ENCODE measurements at regions not wholly inside any gene's neighbourhood (a gene's known extent, or its start where the extent isn't known, plus 50 kb on each side); places are given as distances from the start of the nearest gene placed in this dataset.
"Not testable (repeated sequence)": the region's sequence is repeated elsewhere in the genome, so short reads cannot be mapped to it uniquely, and the experiment has no call there.

DNA sequence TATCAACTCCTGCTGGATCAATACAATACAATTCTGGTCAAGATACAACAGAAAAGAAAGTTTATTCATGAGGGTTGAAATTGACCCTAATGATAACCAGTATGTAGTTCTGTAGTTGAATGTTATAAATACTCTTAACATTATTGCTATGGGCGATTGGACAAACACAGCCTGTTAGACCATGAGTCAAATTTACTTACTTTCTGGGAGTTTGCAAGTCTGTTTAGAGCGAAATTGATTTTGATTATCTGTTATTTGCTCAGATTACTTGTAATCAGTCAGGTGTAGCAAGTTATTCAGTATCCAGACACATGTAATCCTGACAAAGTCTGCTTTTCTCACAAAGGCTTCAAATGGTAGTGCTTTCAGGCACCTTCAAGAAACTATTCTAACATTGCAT is 216.6 kb upstream of the B3GALT2 start:
- no peak for DNase-seq (ENCODE audit: low read depth)
- TF ChIP-seq, protein P1, sequence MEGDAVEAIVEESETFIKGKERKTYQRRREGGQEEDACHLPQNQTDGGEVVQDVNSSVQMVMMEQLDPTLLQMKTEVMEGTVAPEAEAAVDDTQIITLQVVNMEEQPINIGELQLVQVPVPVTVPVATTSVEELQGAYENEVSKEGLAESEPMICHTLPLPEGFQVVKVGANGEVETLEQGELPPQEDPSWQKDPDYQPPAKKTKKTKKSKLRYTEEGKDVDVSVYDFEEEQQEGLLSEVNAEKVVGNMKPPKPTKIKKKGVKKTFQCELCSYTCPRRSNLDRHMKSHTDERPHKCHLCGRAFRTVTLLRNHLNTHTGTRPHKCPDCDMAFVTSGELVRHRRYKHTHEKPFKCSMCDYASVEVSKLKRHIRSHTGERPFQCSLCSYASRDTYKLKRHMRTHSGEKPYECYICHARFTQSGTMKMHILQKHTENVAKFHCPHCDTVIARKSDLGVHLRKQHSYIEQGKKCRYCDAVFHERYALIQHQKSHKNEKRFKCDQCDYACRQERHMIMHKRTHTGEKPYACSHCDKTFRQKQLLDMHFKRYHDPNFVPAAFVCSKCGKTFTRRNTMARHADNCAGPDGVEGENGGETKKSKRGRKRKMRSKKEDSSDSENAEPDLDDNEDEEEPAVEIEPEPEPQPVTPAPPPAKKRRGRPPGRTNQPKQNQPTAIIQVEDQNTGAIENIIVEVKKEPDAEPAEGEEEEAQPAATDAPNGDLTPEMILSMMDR (conservative IDR thresholded peaks at IDR 0.05; ENCODE audit: low read length) = no peak
- no peak overlapping the region for H3K4me3 ChIP-seq (ENCODE audit: low read length)

DNA sequence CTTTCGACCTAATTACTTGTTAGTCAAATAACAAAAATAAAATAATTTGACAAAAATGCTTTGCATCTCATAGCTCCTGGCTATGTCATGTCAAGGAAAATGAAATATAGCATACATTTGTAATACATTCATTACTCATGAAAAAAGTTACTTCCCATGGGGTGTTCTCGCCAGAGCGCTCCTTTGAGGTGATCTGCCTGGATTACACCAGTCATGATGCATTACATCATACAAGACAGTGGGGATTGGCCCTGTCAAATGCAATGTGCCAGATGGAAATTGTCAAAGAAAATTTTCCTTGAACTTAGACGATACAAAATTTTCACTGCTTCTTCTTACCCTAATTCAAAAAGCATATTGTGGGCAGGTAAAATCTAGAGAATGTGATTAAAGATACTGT is 215.6 kb upstream of the B3GALT2 start:
- TF ChIP-seq, protein P1 (conservative IDR thresholded peaks at IDR 0.05; ENCODE audit: low read length) = no peak
- no peak for DNase-seq (ENCODE audit: low read depth)
- H3K4me3 ChIP-seq (ENCODE audit: low read length) = no peak overlapping the region

DNA sequence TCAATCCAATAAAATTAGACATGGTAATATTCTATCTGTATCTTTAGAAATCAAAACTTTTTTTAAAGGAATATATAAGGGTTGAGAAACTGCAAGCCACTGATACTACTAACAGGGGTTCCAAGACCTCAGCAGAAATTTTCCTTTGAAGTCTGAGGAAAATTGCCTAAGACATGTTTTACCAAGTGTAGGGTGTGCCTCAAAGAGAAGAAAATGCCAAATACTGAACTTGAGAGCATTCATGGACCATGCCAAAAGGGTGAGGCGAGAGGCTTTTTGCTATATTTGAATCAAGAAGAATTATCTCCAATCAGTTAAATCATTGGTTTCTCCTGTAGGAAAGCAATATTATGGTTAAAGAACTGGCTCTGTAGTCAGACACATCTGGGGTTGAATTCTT is 207.9 kb upstream of the B3GALT2 start:
- TF ChIP-seq, protein P1 (conservative IDR thresholded peaks at IDR 0.05; ENCODE audit: low read length) = no peak
- DNase-seq (ENCODE audit: low read depth) = no peak
- no peak overlapping the region for H3K4me3 ChIP-seq (ENCODE audit: low read length)

DNA sequence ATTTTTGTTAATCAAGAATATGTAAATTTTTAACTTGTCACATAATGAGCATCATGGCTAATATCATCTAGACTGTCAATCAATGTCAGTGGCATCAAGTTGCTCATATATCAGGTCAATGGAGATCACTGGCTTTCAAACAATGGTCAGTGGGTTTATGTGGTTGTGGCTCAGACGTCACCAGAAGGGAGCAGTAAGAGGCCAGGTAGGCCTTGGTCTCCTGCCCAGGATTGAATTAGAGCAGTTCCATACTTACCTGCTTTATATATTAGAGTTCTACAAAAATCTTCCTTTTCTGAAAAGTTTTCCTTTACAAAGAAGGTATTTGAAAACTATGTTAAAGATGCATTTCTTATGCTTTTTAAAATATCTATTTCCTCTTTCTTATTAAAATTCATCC is 206.3 kb upstream of the B3GALT2 start:
- no peak for DNase-seq (ENCODE audit: low read depth)
- TF ChIP-seq, protein P1 (conservative IDR thresholded peaks at IDR 0.05; ENCODE audit: low read length) = no peak
- H3K4me3 ChIP-seq (ENCODE audit: low read length) = no peak overlapping the region

DNA sequence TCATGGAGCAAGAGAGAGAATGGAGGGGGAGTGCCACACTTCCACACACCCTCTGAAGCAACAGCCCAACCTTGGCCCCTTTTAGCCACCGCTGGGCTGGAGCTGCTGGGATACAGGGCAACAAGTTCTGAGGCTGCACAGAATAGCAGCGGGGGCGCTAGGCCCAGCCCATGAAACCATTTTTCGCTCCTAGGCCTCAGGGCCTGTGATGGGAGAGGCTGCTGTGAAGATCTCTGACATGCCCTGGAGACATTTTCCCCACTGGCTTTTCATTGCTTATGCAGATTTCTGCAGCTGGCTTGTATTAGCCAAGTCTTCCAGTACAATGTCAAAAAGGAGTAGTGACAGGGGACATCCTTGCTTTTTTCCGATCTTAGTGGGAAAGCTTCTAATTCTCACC is 202.3 kb upstream of the B3GALT2 start:
- TF ChIP-seq, protein P1 (conservative IDR thresholded peaks at IDR 0.05; ENCODE audit: low read length) = no peak
- DNase-seq (ENCODE audit: low read depth) = no peak
- H3K4me3 ChIP-seq (ENCODE audit: low read length) = no peak overlapping the region

DNA sequence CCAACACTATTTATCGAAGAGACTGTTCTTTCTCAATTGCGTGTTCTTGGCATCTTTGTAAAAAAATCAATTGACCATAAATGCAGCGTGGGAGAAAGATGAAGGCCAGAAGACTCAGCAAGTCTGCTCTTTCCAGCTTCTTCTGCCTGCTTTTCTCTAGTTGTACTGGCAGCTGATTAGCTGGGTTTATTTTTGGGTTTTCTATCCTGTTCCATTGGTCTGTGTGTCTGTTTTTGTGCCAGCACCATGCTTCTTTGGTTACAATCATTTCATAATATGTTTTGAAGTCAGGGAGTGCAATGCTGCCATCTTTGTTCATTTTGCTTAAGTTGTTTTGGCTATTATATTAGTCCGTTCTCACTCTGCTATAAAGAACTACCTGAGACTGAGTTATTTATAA is 201.8 kb upstream of the B3GALT2 start:
- no peak overlapping the region for H3K4me3 ChIP-seq (ENCODE audit: low read length)
- TF ChIP-seq, protein P1 (conservative IDR thresholded peaks at IDR 0.05; ENCODE audit: low read length) = no peak
- DNase-seq (ENCODE audit: low read depth) = no peak

DNA sequence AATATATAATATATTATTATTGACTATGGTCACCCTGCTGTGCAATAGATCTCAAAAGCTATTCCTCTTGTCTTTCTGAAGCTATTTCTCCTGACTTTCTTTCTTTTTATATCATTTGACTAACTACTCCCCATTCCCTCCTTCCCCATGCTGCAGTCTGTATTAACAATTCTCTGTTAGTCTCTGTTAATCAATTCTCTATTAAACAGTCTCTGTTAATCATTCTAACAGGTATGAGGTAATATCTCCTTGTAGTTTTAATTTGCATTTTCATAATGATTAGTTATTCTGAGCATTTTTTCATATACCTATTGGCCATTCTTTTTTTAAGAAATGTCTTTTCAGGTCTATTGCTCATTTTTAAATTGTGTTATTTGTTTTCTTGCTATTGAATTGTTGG is 201.0 kb upstream of the B3GALT2 start:
- no peak overlapping the region for H3K4me3 ChIP-seq (ENCODE audit: low read length)
- DNase-seq (ENCODE audit: low read depth) = no peak
- TF ChIP-seq, protein P1 (conservative IDR thresholded peaks at IDR 0.05; ENCODE audit: low read length) = no peak

DNA sequence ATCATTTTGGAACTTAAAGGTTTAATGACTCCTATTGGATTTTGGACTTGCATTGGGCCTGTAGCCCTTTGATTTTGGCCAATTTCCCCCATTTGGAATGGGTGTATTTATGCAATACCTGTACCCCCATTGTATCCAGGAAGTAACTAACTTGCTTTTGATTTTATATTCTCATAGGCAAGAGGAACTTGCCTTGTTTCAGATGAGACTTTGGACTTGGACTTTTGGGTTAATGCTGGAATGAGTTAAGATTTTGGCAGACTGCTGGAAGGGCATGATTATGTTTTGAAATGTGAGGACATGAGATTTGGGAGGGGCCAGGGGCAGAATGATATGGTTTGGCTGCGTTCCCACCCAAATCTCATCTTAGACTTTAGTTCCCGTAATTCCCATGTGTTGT is 192.0 kb upstream of the B3GALT2 start:
- not testable (repeated sequence) for H3K4me3 ChIP-seq (ENCODE audit: low read length); DNase-seq (ENCODE audit: low read depth)
